ENCODE measurements at regions not wholly inside any gene's neighbourhood (a gene's known extent, or its start where the extent isn't known, plus 50 kb on each side); places are given as distances from the start of the nearest gene placed in this dataset.

DNA sequence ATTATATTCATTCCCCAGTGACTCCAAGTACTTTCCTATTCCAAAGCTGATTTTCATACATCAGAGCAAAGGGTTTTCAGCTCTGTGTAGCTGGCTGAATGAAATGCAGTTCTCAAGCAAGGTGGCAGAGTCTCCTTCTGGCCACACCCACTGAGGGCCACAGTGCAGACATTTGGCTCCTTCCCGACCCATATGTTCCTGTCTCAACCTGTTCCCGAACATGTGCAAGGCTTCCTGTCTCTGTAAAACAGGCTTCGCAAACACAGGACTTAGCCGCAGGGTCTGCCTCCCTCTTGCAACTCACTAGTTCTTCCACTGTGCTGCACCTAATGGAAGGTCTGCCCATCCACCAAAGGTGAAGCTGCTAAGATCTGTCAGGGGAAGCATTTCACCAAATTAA lies 249.2 kb downstream of the MID1IP1 start:
- TF ChIP-seq, protein P1, sequence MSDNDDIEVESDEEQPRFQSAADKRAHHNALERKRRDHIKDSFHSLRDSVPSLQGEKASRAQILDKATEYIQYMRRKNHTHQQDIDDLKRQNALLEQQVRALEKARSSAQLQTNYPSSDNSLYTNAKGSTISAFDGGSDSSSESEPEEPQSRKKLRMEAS (IDR thresholded peaks at IDR 0.05; ENCODE audit: low read depth), result no peak
- TF ChIP-seq, protein P2, sequence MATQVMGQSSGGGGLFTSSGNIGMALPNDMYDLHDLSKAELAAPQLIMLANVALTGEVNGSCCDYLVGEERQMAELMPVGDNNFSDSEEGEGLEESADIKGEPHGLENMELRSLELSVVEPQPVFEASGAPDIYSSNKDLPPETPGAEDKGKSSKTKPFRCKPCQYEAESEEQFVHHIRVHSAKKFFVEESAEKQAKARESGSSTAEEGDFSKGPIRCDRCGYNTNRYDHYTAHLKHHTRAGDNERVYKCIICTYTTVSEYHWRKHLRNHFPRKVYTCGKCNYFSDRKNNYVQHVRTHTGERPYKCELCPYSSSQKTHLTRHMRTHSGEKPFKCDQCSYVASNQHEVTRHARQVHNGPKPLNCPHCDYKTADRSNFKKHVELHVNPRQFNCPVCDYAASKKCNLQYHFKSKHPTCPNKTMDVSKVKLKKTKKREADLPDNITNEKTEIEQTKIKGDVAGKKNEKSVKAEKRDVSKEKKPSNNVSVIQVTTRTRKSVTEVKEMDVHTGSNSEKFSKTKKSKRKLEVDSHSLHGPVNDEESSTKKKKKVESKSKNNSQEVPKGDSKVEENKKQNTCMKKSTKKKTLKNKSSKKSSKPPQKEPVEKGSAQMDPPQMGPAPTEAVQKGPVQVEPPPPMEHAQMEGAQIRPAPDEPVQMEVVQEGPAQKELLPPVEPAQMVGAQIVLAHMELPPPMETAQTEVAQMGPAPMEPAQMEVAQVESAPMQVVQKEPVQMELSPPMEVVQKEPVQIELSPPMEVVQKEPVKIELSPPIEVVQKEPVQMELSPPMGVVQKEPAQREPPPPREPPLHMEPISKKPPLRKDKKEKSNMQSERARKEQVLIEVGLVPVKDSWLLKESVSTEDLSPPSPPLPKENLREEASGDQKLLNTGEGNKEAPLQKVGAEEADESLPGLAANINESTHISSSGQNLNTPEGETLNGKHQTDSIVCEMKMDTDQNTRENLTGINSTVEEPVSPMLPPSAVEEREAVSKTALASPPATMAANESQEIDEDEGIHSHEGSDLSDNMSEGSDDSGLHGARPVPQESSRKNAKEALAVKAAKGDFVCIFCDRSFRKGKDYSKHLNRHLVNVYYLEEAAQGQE (IDR thresholded peaks at IDR 0.05; ENCODE audit: low read depth, low read length), result no peak
- TF ChIP-seq, protein P3, sequence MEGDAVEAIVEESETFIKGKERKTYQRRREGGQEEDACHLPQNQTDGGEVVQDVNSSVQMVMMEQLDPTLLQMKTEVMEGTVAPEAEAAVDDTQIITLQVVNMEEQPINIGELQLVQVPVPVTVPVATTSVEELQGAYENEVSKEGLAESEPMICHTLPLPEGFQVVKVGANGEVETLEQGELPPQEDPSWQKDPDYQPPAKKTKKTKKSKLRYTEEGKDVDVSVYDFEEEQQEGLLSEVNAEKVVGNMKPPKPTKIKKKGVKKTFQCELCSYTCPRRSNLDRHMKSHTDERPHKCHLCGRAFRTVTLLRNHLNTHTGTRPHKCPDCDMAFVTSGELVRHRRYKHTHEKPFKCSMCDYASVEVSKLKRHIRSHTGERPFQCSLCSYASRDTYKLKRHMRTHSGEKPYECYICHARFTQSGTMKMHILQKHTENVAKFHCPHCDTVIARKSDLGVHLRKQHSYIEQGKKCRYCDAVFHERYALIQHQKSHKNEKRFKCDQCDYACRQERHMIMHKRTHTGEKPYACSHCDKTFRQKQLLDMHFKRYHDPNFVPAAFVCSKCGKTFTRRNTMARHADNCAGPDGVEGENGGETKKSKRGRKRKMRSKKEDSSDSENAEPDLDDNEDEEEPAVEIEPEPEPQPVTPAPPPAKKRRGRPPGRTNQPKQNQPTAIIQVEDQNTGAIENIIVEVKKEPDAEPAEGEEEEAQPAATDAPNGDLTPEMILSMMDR (IDR thresholded peaks at IDR 0.05), result no peak
